Motor neuron (in vitro differentiated cells): ENCODE measurements at regions not wholly inside any gene's neighbourhood (a gene's known extent, or its start where the extent isn't known, plus 50 kb on each side); places are given as distances from the start of the nearest gene placed in this dataset.

Experiments
- ATAC-seq, 8 experiments: fragments of 200-7000 bp; cut with Tn5 transposase; replicated peaks in 6 of 8; 2 replicates each; pipeline ENCODE4 v1.8.0; 2021; ENCODE audit warnings: mild to moderate bottlenecking in 8 of 8, moderate library complexity in 8 of 8
- H3K27ac ChIP-seq, 2 donors: fragments of 250-450 bp; sonication (Bioruptor Pico); 2 replicates each; pipeline ENCODE4 v1.9.0; 2021; ENCODE audit warnings: antibody characterized with exemption in 2 of 2, mild to moderate bottlenecking in 2 of 2, moderate library complexity in 1 of 2
- H3K4me1 ChIP-seq, 2 donors: fragments of 250-450 bp; sonication (Bioruptor Pico); replicated peaks in 1 of 2; 2 replicates each; pipeline ENCODE4 v1.6.1; 2021; ENCODE audit warnings: antibody characterized with exemption in 2 of 2, mild to moderate bottlenecking in 2 of 2, moderate library complexity in 1 of 2
- H3K4me3 ChIP-seq, 5 donors: fragments of 250-450 bp; sonication (Bioruptor Pico); 2 replicates each; pipeline ENCODE4 v1.9.0; 2021; ENCODE audit warnings: antibody characterized with exemption in 5 of 5, mild to moderate bottlenecking in 5 of 5, moderate library complexity in 4 of 5
- WGBS, 10 experiments: fragments of 450-650 bp; shearing (Covaris generic); methylation state at CpG; one replicate each; pipeline ENCODE4 v1.0.0; 2022; 5-methylcytosine and 5-hydroxymethylcytosine counted together
- in situ Hi-C, 9 experiments: fragments of 400-800 bp; cut with MboI; loops; one replicate each; pipeline ENCODE4 v1.15.0; 2021; ENCODE audit warnings: low sequenced_read_pairs in 9 of 9, low pct_unique_long_range_greater_than_20kb in 2 of 9; ENCODE audit not compliant: unreplicated experiment in 9 of 9

GRCh38 chr7:18370633-18371032 is 124.9 kb upstream of the HDAC9 start:
- peak in 5 of 8 experiments; percentile 20 to 63 (median 53) for ATAC-seq
- WGBS, 10 experiments: 61 to 100% (median 81%) methylated on average over 2 to 5 of the region's 5 CpGs
- Histone ChIP-seq H3K4me3 (no peak overlapping the region), H3K27ac (no peak overlapping the region), H3K4me1 (peaks cover 0 to 9% of the 10 kb centered on the region in 2 donors)
- in situ Hi-C loops: loop anchor here in 7 of 9 experiments (25.0 kb wide), 4 partner anchors 192 to 742 kb away; partner anchors contain the start of gene TWIST1 (in 2 of the 7)

- peaks cover 0 to 4% of the 10 kb centered on the region in 2 donors for H3K4me1 ChIP-seq
- WGBS, 10 experiments: 71 to 100% (median 95%) methylated on average over 1 to 2 of the region's 2 CpGs; no CpG with 5 or more reads in 2 of the 10 experiments
- H3K27ac ChIP-seq: no peak overlapping the region
- no peak overlapping the region for H3K4me3 ChIP-seq
- peak in 1 of 8 experiments; percentile 15 for ATAC-seq
- in situ Hi-C loops: no loop called here
Measured at GRCh38 chr7:18378989-18379605, 116.5 kb upstream of the HDAC9 start.

- WGBS, 10 experiments: 73 to 100% (median 100%) methylated on average over 1 of the region's 1 CpG; no CpG with 5 or more reads in 2 of the 10 experiments
- H3K27ac ChIP-seq: no peak overlapping the region
Measured at GRCh38 chr7:18384491-18385143, 110.9 kb upstream of the HDAC9 start.

GRCh38 chr7:18386607-18387006 is 108.9 kb upstream of the HDAC9 start:
- in situ Hi-C loops: no loop called here
- H3K4me3 ChIP-seq: no peak overlapping the region
- 67 to 100% (median 88%) methylated on average over 1 to 4 of the region's 4 CpGs; no CpG with 5 or more reads in 1 of the 10 experiments for WGBS, 10 experiments
- ATAC-seq: peak in 3 of 8 experiments; percentile 39 to 71 (median 49)
- H3K4me1 ChIP-seq: peaks cover 6 to 12% of the 10 kb centered on the region in 2 donors
- H3K27ac ChIP-seq: no peak overlapping the region

More at GRCh38 chr7:18384491-18385143, 110.9 kb upstream of the HDAC9 start:
- in situ Hi-C loops: no loop called here
- Histone ChIP-seq H3K4me1 (peaks cover 6 to 12% of the 10 kb centered on the region in 2 donors), H3K4me3 (no peak overlapping the region)
- no peak for ATAC-seq

- Histone ChIP-seq H3K4me1 (peaks cover 6 to 12% of the 10 kb centered on the region in 2 donors), H3K27ac (no peak overlapping the region), H3K4me3 (no peak overlapping the region)
- 60 to 100% (median 80%) methylated on average over 1 to 2 of the region's 2 CpGs; no CpG with 5 or more reads in 1 of the 10 experiments for WGBS, 10 experiments
- in situ Hi-C loops: no loop called here
- ATAC-seq: peak in 2 of 8 experiments; percentile 27 to 30
Measured at GRCh38 chr7:18387191-18387735, 108.3 kb upstream of the HDAC9 start.

GRCh38 chr7:18390535-18390907 is 105.0 kb upstream of the HDAC9 start:
- Histone ChIP-seq H3K27ac (no peak overlapping the region), H3K4me3 (no peak overlapping the region), H3K4me1 (peaks cover 6 to 12% of the 10 kb centered on the region in 2 donors)
- in situ Hi-C loops: no loop called here
- ATAC-seq: no peak
- 53 to 100% (median 80%) methylated on average over 1 to 3 of the region's 3 CpGs; no CpG with 5 or more reads in 1 of the 10 experiments for WGBS, 10 experiments

GRCh38 chr7:18393465-18394118 is 102.0 kb upstream of the HDAC9 start:
- ATAC-seq: no peak
- WGBS, 10 experiments: 29 to 89% (median 61%) methylated on average over 1 to 4 of the region's 4 CpGs
- Histone ChIP-seq H3K4me3 (no peak overlapping the region), H3K27ac (no peak overlapping the region), H3K4me1 (peaks cover 2 to 4% of the 10 kb centered on the region in 2 donors)
- in situ Hi-C loops: no loop called here

- Histone ChIP-seq H3K27ac (no peak overlapping the region), H3K4me3 (no peak overlapping the region), H3K4me1 (peaks cover 2 to 9% of the 10 kb centered on the region in 2 donors)
- no peak for ATAC-seq
- 50 to 100% (median 100%) methylated on average over 1 of the region's 1 CpG; no CpG with 5 or more reads in 7 of the 10 experiments for WGBS, 10 experiments
- in situ Hi-C loops: no loop called here
Measured at GRCh38 chr7:18395868-18396267, 99.7 kb upstream of the HDAC9 start.

GRCh38 chr7:18396953-18397352 is 98.6 kb upstream of the HDAC9 start:
- peaks cover 2 to 9% of the 10 kb centered on the region in 2 donors for H3K4me1 ChIP-seq
- H3K27ac ChIP-seq: no peak overlapping the region
- H3K4me3 ChIP-seq: no peak overlapping the region
- WGBS, 10 experiments: 19 to 78% (median 48%) methylated on average over 1 to 5 of the region's 5 CpGs
- ATAC-seq: no peak
- in situ Hi-C loops: no loop called here

GRCh38 chr7:18399436-18400235 is 95.9 kb upstream of the HDAC9 start:
- WGBS, 10 experiments: 28 to 90% (median 57%) methylated on average over 1 to 3 of the region's 4 CpGs
- in situ Hi-C loops: no loop called here
- Histone ChIP-seq H3K4me1 (peaks cover 2 to 9% of the 10 kb centered on the region in 2 donors), H3K27ac (no peak overlapping the region), H3K4me3 (no peak overlapping the region)
- ATAC-seq: peak in 1 of 8 experiments; percentile 57

GRCh38 chr7:18400275-18400674 is 95.3 kb upstream of the HDAC9 start:
- Histone ChIP-seq H3K4me1 (peaks cover 2 to 9% of the 10 kb centered on the region in 2 donors), H3K27ac (no peak overlapping the region), H3K4me3 (no peak overlapping the region)
- ATAC-seq: peak in 2 of 8 experiments; percentile 50 to 84
- in situ Hi-C loops: no loop called here
- 17 to 100% (median 89%) methylated on average over 2 of the region's 2 CpGs; no CpG with 5 or more reads in 4 of the 10 experiments for WGBS, 10 experiments

- no peak for ATAC-seq
- WGBS, 10 experiments: 48 to 100% (median 75%) methylated on average over 2 to 3 of the region's 3 CpGs; no CpG with 5 or more reads in 1 of the 10 experiments
- in situ Hi-C loops: no loop called here
- H3K4me1 ChIP-seq: peaks cover 2 to 9% of the 10 kb centered on the region in 2 donors
- H3K4me3 ChIP-seq: no peak overlapping the region
- H3K27ac ChIP-seq: no peak overlapping the region
Measured at GRCh38 chr7:18400726-18401125, 94.8 kb upstream of the HDAC9 start.
